Stimulated activated CD4-positive, alpha-beta T cell treated with anti-CD3 and anti-CD28 coated beads, Interleukin-12 subunit alpha, Interleukin-12 subunit beta, amount 100 ng/mL, for 4 hours (primary cell): ENCODE measurements at regions not wholly inside any gene's neighbourhood (a gene's known extent, or its start where the extent isn't known, plus 50 kb on each side); places are given as distances from the start of the nearest gene placed in this dataset.
A peak's percentile ranks its signal among the peaks of the same experiment; 100 is the strongest.

ENCODE experiments used
- DNase-seq: peaks from one replicate; pipeline ENCODE4 v3.0.0-alpha.2; 2020

DNA sequence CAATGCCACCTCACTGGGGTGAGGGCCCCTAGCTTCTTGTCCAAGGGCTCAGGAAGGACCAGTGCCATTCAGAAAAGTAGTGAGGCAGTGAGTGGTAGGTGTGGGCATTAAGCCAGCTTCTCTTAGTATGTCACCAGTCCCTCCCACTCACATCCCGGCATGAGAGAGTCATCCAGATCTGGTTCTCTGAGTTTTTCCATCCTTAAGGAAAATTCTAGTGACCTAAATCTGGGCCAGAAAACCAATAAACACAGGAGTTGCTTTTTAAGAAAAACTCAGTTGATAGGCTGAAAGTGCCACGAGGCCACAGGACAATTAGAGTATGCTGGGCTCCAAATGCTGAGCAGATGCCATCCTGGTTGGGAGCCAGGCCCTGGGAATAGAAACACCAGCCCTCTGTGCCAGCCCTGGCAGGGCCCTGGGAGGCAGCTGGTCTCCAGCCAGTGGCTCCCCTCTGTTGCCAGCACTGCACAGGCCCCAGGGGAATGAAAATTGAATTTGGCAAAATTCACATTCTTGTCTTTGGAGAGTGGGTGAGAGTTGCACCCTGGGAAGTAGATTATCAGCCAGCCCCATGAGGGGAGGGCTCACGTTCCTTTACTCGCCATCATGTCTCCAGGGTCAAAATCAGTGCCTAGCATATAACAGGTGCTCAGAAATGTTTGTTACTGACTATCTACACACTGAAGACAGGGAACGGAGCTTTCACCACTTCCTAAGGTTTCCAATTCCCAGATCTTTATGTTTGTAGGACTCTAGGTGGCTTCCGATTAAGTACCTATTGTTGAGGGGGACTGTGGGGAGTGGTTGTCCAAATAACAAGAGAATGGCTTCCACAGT, 52.8 kb downstream of the FAM43A start:
- DNase-seq, result no peak

DNA sequence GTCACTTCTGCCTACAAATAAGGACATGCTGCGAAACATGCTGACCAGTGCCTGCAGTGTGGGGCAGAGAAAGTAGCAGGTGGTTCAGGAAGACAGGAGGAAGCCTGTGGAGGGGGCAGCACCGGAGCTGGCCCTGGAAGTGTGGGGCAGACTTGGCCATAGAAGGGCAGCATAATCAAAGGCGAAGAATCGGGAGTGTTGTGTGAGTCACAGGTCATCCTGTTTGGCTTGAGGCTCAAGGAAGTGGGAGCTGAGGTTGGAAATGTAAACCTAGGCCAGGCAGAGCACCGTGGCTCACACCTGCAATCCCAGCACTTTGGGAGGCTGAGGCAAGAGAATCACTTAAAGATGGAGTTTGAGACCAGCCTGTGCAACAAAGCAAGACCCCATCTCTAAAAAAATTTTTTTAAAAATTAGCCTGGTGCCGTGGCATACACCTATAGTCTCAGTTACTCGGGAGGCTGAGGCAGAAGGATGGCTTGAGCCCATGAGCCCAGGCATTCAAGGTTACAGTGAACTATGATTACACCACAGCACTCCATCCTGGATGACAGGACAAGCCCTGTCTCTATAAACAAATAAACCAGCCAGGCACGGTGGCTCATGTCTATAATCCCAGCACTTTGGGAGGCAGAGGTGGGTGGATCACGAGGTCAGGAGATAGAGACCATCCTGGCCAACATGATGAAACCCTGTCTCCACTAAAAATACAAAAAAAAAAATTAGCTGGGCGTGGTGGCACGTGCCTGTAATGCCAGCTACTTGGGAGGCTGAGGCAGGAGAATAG, 54.0 kb downstream of the FAM43A start:
- no peak for DNase-seq

DNA sequence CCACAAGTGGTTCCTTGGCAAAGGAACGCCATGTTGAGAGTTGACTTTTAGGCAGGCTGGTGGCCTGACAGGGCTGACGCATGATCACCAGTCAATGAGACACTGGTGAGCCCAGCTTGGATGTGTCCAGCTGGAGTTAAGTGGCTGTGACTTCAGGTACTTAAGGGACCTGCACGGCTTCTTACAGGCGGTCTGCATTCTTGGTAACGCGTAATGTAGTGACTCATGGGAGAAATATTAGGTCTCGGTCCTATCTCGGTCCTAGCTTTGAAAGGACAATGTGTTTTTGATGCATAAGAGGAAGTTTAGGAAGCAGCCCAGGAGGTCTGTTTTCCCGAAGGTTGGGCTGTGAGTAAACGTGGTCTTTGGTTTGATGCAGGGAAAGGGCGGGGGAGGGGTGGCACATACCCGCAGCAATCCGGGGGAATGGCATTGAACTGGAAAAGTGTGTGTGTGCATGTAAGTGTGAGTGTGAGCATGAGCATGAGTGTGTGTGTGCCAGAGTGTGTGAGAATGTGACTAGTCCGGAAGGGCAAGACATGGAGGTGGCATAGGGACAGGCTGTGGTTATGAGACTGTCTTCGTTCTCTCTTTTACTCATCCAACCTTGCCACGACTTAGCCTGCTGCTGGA, 55.3 kb downstream of the FAM43A start:
- DNase-seq, result no peak

DNA sequence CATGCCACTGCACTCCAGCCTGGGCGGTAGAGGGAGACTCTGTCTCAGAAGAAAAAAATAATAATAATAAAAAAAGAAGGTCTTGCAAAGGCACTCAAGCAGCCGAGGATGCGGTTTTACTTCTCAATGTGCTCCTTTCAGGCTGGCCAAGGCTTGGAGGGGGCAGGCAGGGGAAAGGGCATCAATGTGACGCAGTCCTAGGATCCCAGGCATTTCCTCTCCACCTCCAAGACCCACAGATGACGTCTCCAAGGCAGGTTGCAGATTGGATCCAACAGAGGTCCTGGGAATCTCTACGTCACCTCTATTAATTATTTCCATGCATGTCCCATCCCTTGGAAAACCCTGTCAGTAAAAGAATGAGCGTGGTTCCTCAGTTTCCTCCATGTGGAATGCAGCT, 56.2 kb downstream of the FAM43A start:
- no peak for DNase-seq

DNA sequence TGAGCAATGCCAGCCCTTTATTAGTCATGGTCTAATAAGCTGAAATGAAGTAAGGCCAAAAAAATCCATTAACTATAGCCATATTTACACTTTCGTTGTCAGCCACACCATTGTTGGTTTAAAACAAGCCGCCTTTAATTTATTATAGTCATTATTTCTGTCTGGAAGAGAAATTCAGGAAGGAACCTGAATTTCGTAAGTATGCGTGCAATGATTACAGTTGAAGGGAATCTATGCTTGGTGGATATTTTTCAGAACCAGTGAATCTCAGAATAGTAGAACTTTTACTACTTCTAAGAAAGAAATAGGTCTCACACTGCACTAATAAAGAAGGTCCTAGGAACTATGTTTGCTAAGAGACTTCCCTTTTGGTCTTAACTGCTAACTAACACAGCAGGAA, 59.1 kb downstream of the FAM43A start:
- DNase-seq, result no peak

DNA sequence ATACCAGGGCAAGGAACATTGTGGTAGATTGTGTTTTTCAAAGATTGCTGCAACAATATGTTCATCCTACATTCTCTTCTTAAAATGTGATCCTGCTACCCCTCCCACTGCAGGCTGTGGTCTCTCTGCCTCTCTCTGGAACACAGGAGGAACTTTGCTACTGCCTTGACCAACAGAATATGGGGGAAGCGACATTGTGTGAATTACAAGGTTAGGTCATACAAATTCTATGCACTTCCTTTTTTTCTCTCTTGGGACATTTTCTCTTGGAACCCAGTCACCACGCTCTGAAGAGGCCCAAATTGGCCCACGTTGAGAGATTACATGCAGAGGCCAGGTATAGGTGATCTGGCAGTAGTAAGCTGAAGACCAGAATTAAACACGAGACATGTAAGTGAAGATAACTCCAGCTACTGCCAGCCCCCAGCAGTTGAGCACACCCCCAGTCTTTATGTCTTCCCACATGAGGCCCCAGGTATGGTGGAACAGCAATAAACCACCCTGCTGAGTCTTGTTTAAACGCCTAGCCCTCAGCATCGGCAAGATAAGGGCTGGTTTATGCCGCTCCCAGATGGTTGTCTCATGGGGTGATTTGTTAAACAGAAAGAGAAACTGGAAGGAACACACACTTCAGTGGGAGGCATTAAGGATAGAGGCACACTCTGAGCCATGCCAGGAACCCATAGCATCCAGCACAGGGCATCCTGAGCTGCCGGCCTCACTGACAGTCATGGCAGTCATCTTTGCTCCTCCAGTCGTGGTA, 59.9 kb downstream of the FAM43A start:
- no peak for DNase-seq

DNA sequence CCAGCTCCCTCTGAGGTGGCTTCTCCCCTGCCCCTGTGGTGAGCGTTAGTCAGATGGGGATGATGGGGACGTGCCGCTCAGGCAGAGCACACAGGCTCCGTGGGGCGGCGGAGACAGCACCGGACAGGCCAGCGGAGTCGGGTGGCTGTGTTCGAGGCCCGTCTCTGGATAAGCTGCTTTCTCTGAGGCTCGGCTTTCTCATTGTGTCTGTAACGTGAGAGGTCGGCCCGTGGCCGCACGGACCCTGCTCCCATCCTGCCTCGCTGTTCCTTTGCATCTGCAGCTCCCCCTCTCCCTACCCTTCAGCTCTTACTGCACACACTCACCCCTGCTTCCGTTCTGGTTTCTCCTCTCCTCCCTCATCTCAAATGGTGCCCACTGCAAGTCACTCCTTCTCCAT, 62.5 kb downstream of the FAM43A start:
- no peak for DNase-seq

DNA sequence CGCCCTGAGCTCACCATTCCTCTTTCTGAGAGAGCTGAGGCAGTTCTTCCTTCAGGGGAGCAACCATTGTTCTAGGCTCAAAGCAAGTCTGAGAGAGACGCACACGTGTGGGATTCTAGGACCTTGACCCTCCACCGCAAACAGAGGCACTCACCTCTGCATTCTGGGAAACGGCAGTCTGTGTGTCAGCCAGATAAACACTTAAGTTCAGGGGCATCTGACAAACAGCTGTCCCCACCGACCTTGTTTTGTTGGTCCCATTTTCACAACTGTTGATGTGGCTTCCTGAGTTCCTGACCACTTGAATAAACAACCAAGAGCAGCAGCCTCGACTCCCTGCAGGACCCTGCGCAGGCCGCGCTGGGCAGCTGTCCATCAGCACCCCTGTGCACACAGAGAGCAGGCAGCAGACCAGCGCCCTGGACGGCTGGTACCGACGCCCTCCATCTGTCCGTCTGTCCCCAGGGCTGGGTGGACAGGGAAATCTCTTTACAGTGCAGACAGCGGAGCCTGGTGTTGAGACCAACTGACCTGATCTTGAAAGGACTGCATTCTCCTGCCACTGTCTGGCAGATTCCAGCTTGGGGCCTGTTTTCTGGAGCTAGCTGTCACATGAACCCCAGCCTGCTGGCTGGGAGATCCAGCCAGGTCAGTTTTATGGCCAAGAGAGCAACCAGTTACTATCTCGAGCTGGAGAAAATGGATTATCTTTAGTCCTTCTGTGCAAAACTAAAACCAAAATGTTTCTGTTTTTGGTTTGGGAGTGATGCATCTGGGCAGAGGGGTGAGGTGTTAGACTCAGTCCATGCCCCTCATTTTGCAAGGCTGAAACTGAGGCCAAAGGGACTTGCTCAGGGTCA, 64.2 kb downstream of the FAM43A start:
- DNase-seq, result no peak

DNA sequence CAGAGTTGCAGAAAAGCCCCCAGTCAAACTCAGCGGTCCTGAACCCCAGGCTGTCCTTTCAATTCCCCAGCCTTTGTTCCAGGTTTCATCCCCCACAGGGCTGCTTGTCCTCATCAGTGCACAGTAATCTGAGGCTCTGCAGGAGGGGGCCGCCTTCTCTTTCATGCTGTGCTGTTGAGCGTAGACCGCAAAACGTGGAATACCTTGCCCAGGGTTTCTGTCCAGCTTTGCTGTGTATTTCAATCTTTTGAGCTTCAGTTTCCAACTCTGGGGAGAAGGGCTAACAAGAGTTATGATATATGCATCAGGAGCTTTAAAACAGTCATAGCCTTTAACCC, 64.8 kb downstream of the FAM43A start:
- DNase-seq, result no peak

DNA sequence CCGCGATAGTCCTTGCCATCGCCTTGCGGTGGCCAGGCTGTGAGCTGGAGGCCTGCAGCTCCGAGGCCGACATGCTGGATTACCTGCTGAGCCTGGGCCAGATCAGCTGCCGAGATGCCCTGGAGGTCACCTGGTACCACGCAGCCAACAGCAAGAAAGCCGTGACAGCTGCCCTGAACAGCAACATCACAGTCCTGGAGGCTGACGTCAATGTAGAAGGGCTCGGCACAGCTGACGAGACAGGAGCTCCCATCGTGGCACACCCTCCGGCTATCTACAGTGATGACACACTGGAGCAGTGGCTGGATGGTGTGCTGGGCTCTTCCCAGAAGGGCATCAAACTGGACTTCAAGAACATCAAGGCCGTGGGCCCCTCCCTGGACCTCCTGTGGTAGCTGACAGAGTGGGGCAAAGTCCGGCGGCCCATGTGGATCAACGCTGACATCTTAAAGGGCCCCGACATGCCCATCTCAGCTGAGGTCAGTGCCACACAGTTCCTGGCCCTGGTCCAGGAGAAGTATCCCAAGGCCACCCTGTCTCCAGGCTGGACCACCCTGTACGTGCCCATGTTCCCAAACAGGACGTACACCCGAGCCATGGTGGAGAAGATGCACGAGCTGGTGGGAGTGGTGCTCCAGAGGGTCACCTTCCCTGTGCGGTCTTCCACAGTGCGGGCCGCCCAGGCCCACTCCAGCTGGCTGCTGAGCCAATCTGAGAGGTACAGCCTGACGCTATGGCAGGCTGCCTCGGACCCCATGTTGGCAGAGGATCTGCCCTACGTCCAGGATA, 70.2 kb downstream of the FAM43A start:
- DNase-seq, result no peak

DNA sequence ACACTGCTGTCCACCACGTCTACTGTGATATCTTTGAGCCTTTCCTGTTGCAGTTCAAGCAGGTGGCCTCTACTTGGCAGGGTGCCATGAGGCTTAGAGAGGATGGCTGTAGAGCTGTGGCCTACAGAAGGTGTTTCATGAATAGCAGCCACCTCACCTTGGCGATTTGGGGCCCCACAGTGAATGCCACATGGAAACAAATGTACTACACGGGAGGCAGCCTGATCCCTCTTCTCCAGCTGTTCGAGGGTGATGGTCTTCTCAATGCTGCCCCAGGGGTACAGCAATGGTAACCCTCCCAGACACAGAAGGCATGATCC, 70.7 kb downstream of the FAM43A start:
- DNase-seq, result no peak

DNA sequence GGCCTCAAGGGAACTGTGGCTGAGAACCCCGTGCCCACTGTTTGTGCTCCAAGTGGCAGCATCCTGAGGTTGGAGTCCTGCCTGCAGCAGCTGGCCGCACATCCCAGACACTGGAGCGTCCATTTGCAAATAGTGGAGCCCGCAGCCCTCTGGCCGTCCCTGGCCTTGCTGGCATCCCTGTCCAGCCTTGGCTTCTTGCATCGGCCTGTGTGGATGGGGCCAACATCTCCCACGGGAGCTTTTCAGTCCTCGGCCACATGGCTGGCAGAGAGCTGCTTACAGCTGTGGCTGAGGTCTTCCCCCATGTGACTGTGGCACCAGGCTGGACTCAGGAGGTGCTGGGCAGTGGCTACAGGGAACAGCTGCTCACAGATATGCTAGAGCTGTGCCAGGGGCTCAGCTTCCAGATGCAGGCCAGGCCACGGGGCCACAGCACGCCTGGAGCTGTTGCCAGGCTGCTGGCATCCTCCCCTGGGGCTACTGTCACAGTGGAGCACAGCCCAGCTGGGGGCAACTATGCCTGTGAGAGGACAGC, 71.2 kb downstream of the FAM43A start:
- DNase-seq, result no peak

DNA sequence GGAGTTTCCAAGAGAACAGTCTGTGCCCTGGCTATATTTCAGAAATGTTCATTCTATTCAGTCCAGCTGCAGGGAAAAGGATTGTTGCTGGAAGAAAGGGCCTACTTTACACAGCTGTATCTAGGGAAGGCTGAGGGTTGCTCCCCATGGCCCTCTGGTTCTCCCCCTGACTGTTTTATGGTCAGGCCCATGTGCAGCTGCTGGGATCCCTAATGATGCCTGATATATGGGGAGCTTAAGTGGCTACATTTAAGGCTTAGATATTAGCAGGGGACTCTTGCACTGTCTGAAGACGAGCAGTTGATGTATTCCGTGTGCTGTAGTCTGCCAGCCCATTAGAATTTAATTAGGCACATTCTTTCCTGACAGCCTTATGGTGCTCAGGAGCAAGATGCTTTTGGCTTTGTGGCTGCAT, 72.0 kb downstream of the FAM43A start:
- DNase-seq, result no peak

DNA sequence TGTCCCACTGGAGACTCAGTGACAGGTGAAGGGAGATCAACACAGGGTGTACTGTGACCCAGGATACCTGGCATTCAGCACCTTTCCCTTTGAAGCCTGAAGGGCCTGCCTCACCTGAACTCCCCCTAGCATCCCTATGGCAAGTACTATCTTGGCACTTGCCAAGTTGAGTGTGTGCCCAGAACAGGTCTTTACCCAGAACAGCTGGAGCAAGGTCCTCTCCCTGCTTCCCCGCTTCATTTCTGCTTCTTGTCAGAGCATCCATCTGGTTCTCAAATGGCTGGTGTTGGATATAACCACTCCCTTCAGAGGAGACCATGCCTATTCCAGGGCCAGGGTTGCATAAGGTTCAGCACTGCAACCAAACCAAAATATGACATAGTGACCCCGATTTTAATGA, 73.0 kb downstream of the FAM43A start:
- DNase-seq, result no peak

DNA sequence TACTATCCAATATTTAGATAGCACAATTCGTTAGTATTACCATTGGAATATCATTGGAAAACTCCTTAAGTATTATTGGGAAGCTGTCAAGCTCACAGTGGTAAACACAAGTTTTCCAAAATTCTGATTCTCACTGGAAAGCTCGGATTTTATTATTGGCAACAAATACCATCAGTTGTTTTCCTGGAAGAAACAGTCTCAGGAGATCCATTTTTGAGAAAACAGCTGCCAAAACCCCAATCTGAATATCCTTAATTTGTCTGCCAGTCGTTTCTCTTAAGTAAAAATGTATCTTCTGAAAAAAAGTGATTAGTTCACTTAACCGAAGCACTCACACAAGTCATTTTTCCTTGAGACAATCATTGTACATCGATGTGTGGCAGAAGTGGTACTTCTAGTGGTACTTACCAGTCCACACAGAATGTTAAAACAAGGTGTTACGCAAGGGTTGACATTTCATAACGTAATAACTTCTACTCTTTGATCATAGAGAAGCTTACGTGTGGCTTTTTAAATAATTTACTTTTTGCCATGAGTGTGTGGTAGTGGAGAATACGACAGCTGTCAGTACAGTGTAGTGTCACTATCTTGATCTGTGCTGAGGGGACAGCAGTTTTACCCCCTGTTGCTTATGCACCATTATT, 74.9 kb downstream of the FAM43A start:
- DNase-seq, result no peak

DNA sequence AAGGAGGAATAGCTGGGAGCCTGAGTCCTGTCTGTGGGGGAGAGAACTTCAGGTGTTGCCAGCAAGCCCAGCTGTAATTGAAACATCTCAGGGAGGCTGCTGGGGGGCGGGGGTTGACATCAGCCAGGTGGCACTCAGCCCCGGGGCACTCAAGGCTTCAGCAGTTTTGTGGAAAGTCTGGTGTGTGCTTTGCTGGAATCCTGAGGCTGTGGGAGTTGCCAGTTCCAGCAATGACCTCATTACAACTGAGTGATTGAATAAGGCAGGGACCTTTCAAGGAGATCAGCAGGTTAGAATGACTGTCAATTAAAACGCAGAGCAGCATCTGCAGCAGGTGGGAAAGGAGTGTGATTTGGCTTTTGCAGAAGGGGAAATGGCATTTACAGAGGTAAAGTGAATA, 75.7 kb downstream of the FAM43A start:
- DNase-seq, result no peak

DNA sequence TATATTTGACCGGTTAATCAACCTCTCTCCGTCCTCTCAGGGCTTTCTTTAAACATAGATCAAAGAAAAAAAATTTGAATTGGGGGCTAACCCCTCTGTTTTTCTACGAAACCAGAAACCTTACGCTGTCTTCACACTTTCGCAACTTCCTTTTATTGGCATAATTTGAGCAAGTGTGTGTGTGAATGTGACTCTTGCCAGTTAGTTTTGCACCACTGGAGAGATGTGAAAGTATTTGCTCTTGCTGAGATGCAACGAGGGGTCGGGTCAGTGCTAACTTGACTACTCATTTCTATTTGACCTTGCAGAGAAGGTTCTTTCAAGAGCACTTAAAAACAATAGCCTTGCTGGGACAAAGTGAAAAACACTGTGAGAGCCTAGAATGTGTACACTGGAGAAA, 81.2 kb downstream of the FAM43A start:
- DNase-seq, result no peak

DNA sequence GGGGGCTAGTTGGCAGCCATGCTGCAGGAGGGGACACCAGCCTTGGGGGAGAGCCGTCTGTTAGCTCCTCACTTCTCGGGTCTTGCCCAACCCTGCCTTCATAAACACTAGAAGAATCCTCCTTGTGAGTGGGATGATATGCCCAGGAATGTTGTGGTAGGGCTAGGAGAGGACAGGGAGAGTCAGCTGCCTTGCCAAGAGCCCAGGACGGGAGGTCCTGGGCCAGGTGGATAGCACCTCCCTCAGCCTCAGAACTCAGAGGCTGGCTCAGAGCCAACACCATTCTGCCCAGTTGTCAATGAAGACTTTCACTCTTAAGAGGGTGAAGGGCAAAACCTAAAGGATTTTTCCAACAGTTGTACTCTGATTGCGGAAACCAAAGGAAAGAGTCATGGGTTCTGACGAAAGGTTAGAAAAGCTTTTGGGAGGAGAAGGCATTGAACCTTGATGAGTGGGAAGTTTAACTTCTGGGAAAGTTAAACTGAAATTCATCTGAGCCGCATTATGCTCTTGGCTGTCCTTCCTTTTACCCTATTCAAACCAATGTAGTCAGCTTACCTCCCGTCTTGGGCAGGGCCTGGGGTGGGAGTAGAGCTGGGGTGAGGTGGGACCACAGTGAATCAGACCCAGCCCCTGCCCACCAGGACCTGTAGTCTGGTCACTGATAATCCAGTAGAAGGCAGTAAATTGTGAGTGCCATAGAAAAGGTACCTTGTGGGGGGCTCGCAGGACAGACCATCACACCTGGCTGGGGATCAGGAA, 81.9 kb downstream of the FAM43A start:
- no peak for DNase-seq

DNA sequence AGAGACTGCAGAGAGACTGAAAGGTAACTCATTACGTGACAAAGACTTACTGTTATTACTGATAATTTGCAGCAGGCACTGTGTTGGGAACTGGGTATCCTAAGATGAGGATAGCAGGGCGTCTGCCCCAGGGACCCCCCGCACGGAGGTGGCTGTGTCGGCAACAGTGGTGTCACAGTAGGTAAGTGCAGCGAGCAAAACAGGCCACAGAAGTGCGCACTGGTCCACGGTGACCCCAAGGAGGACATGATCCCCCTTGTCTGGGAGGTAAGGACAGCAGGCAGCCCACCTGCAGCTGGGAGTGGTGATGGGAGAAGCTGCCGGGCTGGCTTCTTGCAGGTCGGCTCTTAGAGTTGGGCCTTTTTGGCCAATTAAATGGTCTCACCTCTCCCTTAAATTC, 82.9 kb downstream of the FAM43A start:
- DNase-seq, result peak; percentile 11
